ENCODE measurements at regions not wholly inside any gene's neighbourhood (a gene's known extent, or its start where the extent isn't known, plus 50 kb on each side); places are given as distances from the start of the nearest gene placed in this dataset.

GRCh38 chr9:71279151-71279739 lies 157.8 kb upstream of the TRPM3 start:
- TF ChIP-seq, protein P1, sequence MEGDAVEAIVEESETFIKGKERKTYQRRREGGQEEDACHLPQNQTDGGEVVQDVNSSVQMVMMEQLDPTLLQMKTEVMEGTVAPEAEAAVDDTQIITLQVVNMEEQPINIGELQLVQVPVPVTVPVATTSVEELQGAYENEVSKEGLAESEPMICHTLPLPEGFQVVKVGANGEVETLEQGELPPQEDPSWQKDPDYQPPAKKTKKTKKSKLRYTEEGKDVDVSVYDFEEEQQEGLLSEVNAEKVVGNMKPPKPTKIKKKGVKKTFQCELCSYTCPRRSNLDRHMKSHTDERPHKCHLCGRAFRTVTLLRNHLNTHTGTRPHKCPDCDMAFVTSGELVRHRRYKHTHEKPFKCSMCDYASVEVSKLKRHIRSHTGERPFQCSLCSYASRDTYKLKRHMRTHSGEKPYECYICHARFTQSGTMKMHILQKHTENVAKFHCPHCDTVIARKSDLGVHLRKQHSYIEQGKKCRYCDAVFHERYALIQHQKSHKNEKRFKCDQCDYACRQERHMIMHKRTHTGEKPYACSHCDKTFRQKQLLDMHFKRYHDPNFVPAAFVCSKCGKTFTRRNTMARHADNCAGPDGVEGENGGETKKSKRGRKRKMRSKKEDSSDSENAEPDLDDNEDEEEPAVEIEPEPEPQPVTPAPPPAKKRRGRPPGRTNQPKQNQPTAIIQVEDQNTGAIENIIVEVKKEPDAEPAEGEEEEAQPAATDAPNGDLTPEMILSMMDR (IDR thresholded peaks at IDR 0.05; ENCODE audit: insufficient read depth, low read depth, low read length): no peak
- TF ChIP-seq EZH2 (IDR thresholded peaks at IDR 0.05; ENCODE audit: insufficient read depth, low read length): no peak
- FAIRE-seq: no peak
- H3K27ac Mint-ChIP-seq (ENCODE audit: unreplicated experiment): no peak overlapping the region

DNA sequence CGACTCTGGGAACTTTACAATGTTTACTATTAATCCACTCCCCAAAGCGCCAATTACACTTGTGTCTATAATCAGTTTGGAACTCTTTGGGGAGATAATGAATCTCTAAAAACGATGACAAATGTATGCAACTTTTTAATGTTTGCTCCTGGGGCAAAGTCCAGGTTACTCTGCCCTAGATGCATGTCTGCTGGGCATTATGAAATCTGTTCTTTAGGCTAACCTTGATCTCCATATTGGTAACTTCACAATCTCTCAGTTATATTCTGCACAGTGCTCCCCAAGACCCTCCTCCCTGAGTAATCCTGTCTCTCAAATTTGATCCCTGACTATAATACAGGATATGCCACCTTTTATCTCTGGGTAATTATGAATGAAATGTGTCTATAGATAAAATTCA lies 152.2 kb upstream of the TRPM3 start:
- no peaks in the 10 kb centered on the region for H3K9me3 ChIP-seq (ENCODE audit: insufficient read depth, low read depth, low read length)
- H2AFZ ChIP-seq (ENCODE audit: low read depth, low read length): no peak overlapping the region
- H3K27ac ChIP-seq (ENCODE audit: low read depth, low read length): no peak overlapping the region
- no peak overlapping the region for H3K4me3 ChIP-seq (ENCODE audit: insufficient read depth, low read depth, low read length)
- H3K27me3 Mint-ChIP-seq (ENCODE audit: low read depth, unreplicated experiment): no peaks in the 10 kb centered on the region
- no peak overlapping the region for H3K9ac ChIP-seq (ENCODE audit: low read length)
- FAIRE-seq (no peak), DNase-seq (ENCODE audit: low read depth) (no peak)
- H3K27ac Mint-ChIP-seq (ENCODE audit: unreplicated experiment): no peak overlapping the region
- H3K4me1 Mint-ChIP-seq (ENCODE audit: low read depth, unreplicated experiment): no peaks in the 10 kb centered on the region
- no peaks in the 10 kb centered on the region for H3K36me3 ChIP-seq (ENCODE audit: insufficient read depth, low read length)
- TF ChIP-seq EZH2 (IDR thresholded peaks at IDR 0.05; ENCODE audit: insufficient read depth, low read length): no peak
- TF ChIP-seq, protein P1 (IDR thresholded peaks at IDR 0.05; ENCODE audit: insufficient read depth, low read depth, low read length): no peak
- no peaks in the 10 kb centered on the region for H3K27me3 ChIP-seq (ENCODE audit: insufficient read depth, low read length)
- H3K79me2 ChIP-seq (ENCODE audit: insufficient read depth, low read length): no peaks in the 10 kb centered on the region
- no peaks in the 10 kb centered on the region for H3K36me3 Mint-ChIP-seq (ENCODE audit: low read depth, unreplicated experiment)
- no peak overlapping the region for H3K4me3 Mint-ChIP-seq (ENCODE audit: unreplicated experiment)
- no peak overlapping the region for H3K4me2 ChIP-seq (ENCODE audit: low read length)
- H3K4me1 ChIP-seq (ENCODE audit: insufficient read depth, low read length): no peaks in the 10 kb centered on the region
- H3K9me3 Mint-ChIP-seq (ENCODE audit: unreplicated experiment): peaks cover 4% of the 10 kb centered on the region
- H4K20me1 ChIP-seq (ENCODE audit: insufficient read depth, low read length): no peaks in the 10 kb centered on the region

More at GRCh38 chr9:71279151-71279739, 157.8 kb upstream of the TRPM3 start:
- no peaks in the 10 kb centered on the region for H3K36me3 ChIP-seq (ENCODE audit: insufficient read depth, low read length)
- no peak overlapping the region for H3K4me3 ChIP-seq (ENCODE audit: insufficient read depth, low read depth, low read length)
- no peaks in the 10 kb centered on the region for H3K79me2 ChIP-seq (ENCODE audit: insufficient read depth, low read length)
- no peaks in the 10 kb centered on the region for H3K9me3 ChIP-seq (ENCODE audit: insufficient read depth, low read depth, low read length)
- H3K4me2 ChIP-seq (ENCODE audit: low read length): no peak overlapping the region
- no peak overlapping the region for H3K9ac ChIP-seq (ENCODE audit: low read length)
- H3K4me1 ChIP-seq (ENCODE audit: insufficient read depth, low read length): no peaks in the 10 kb centered on the region
- no peak overlapping the region for H2AFZ ChIP-seq (ENCODE audit: low read depth, low read length)
- no peak overlapping the region for H3K27ac ChIP-seq (ENCODE audit: low read depth, low read length)
- H4K20me1 ChIP-seq (ENCODE audit: insufficient read depth, low read length): no peaks in the 10 kb centered on the region
- Mint-ChIP-seq H3K9me3 (ENCODE audit: unreplicated experiment) (no peaks in the 10 kb centered on the region), H3K4me1 (ENCODE audit: low read depth, unreplicated experiment) (no peaks in the 10 kb centered on the region), H3K36me3 (ENCODE audit: low read depth, unreplicated experiment) (no peaks in the 10 kb centered on the region), H3K27me3 (ENCODE audit: low read depth, unreplicated experiment) (no peaks in the 10 kb centered on the region), H3K4me3 (ENCODE audit: unreplicated experiment) (no peak overlapping the region)
- no peaks in the 10 kb centered on the region for H3K27me3 ChIP-seq (ENCODE audit: insufficient read depth, low read length)
- DNase-seq (ENCODE audit: low read depth): no peak

GRCh38 chr9:71271602-71272001 lies 150.2 kb upstream of the TRPM3 start:
- no peak for FAIRE-seq
- no peaks in the 10 kb centered on the region for H4K20me1 ChIP-seq (ENCODE audit: insufficient read depth, low read length)

More at GRCh38 chr9:71271602-71272001, 150.2 kb upstream of the TRPM3 start:
- Histone ChIP-seq H3K36me3 (ENCODE audit: insufficient read depth, low read length) (no peaks in the 10 kb centered on the region), H3K4me1 (ENCODE audit: insufficient read depth, low read length) (no peaks in the 10 kb centered on the region), H3K9ac (ENCODE audit: low read length) (no peak overlapping the region), H3K27ac (ENCODE audit: low read depth, low read length) (no peak overlapping the region), H3K4me3 (ENCODE audit: insufficient read depth, low read depth, low read length) (no peak overlapping the region), H3K4me2 (ENCODE audit: low read length) (no peak overlapping the region), H3K27me3 (ENCODE audit: insufficient read depth, low read length) (no peaks in the 10 kb centered on the region), H3K79me2 (ENCODE audit: insufficient read depth, low read length) (no peaks in the 10 kb centered on the region), H3K9me3 (ENCODE audit: insufficient read depth, low read depth, low read length) (no peaks in the 10 kb centered on the region), H2AFZ (ENCODE audit: low read depth, low read length) (no peak overlapping the region)
- Mint-ChIP-seq H3K36me3 (ENCODE audit: low read depth, unreplicated experiment) (no peaks in the 10 kb centered on the region), H3K4me1 (ENCODE audit: low read depth, unreplicated experiment) (no peaks in the 10 kb centered on the region), H3K27me3 (ENCODE audit: low read depth, unreplicated experiment) (no peaks in the 10 kb centered on the region), H3K9me3 (ENCODE audit: unreplicated experiment) (peaks cover 4% of the 10 kb centered on the region), H3K27ac (ENCODE audit: unreplicated experiment) (no peak overlapping the region), H3K4me3 (ENCODE audit: unreplicated experiment) (no peak overlapping the region)
- no peak for TF ChIP-seq EZH2 (IDR thresholded peaks at IDR 0.05; ENCODE audit: insufficient read depth, low read length)
- TF ChIP-seq, protein P1 (IDR thresholded peaks at IDR 0.05; ENCODE audit: insufficient read depth, low read depth, low read length): no peak
- DNase-seq (ENCODE audit: low read depth): no peak
